Neuronal stem cell (in vitro differentiated cells): ENCODE measurements at regions not wholly inside any gene's neighbourhood (a gene's known extent, or its start where the extent isn't known, plus 50 kb on each side); places are given as distances from the start of the nearest gene placed in this dataset.

ENCODE experiments used
- DNase-seq: peaks from one replicate; pipeline ENCODE4 v3.0.0-alpha.2; 2013; ENCODE audit warnings: low spot score
- H2AFZ ChIP-seq: one replicate; pipeline ENCODE4 v1.6.1; 2013; ENCODE audit warnings: mild to moderate bottlenecking, low read length, inconsistent platforms
- H2AK5ac ChIP-seq: 2 replicates; pipeline ENCODE4 v1.6.1; 2013; ENCODE audit warnings: low read depth, mild to moderate bottlenecking, inconsistent platforms, low read length, moderate library complexity, mixed read lengths
- H2BK120ac ChIP-seq: 2 replicates; pipeline ENCODE4 v1.6.1; 2013; ENCODE audit warnings: low read depth, mild to moderate bottlenecking, inconsistent platforms, low read length, moderate library complexity, mixed read lengths
- H2BK12ac ChIP-seq: one replicate; pipeline ENCODE4 v1.6.1; 2013; ENCODE audit warnings: low read length, inconsistent platforms
- H2BK15ac ChIP-seq: 2 replicates; pipeline ENCODE4 v1.6.1; 2013; ENCODE audit warnings: mild to moderate bottlenecking, low read length, inconsistent platforms, mixed read lengths
- H2BK5ac ChIP-seq: one replicate; pipeline ENCODE4 v1.6.1; 2013; ENCODE audit warnings: inconsistent platforms, mild to moderate bottlenecking, low read length, moderate library complexity
- H3K14ac ChIP-seq: one replicate; pipeline ENCODE4 v1.6.1; 2013; ENCODE audit warnings: low read length, inconsistent platforms
- H3K18ac ChIP-seq: 2 replicates; pipeline ENCODE4 v1.6.1; 2013; ENCODE audit warnings: low read length, inconsistent platforms
- H3K23ac ChIP-seq: 2 replicates; pipeline ENCODE4 v1.6.1; 2013; ENCODE audit warnings: low read depth, mild to moderate bottlenecking, mixed read lengths, low read length, inconsistent platforms; ENCODE audit not compliant: poor library complexity
- H3K27ac ChIP-seq: replicated peaks from 3 replicates; pipeline ENCODE4 v1.5.1; 2013; ENCODE audit warnings: low read length, inconsistent platforms
- H3K27me3 ChIP-seq, 3 experiments: 2 replicates each; pipeline ENCODE4 v1.6.1; 2013; ENCODE audit warnings: low read length in 3 of 3, mild to moderate bottlenecking in 2 of 3, inconsistent platforms in 1 of 3, low read depth in 1 of 3, mixed read lengths in 1 of 3, moderate library complexity in 1 of 3; ENCODE audit not compliant: control insufficient read depth in 3 of 3, insufficient read depth in 3 of 3
- H3K36me3 ChIP-seq, 2 donors: replicated peaks in 1 of 2; 2 replicates each; pipeline ENCODE4 v1.6.1; 2013; ENCODE audit warnings: low read length in 2 of 2; ENCODE audit not compliant: control insufficient read depth in 2 of 2, insufficient read depth in 2 of 2
- H3K4ac ChIP-seq: 2 replicates; pipeline ENCODE4 v1.6.1; 2013; ENCODE audit warnings: inconsistent platforms, mild to moderate bottlenecking, low read length, moderate library complexity
- H3K4me1 ChIP-seq, 2 donors: 1 replicate in 1 of 2; 2 replicates in 1 of 2; pipeline ENCODE4 v1.6.1; 2013; ENCODE audit warnings: low read length in 2 of 2, low read depth in 1 of 2; ENCODE audit not compliant: control insufficient read depth in 2 of 2, insufficient read depth in 1 of 2
- H3K4me2 ChIP-seq: one replicate; pipeline ENCODE4 v1.6.1; 2013; ENCODE audit warnings: mild to moderate bottlenecking, low read length, inconsistent platforms; ENCODE audit not compliant: insufficient read depth, poor library complexity, severe bottlenecking
- H3K4me3 ChIP-seq, 2 donors: 2 replicates each; pipeline ENCODE4 v1.5.1; 2013; ENCODE audit warnings: low read length in 2 of 2, mild to moderate bottlenecking in 2 of 2, inconsistent platforms in 1 of 2, moderate library complexity in 1 of 2
- H3K79me1 ChIP-seq: one replicate; pipeline ENCODE4 v1.6.1; 2013; ENCODE audit warnings: low read depth, mild to moderate bottlenecking, inconsistent platforms, low read length, moderate library complexity
- H3K9ac ChIP-seq: one replicate; pipeline ENCODE4 v1.6.1; 2013; ENCODE audit warnings: mild to moderate bottlenecking, low read depth, low read length, inconsistent platforms; ENCODE audit not compliant: poor library complexity
- H3K9me3 ChIP-seq, 2 donors: replicated peaks in 1 of 2; 2 replicates each; pipeline versions ENCODE3 to v1.6.1; 2013; ENCODE audit warnings: low read length in 2 of 2, mild to moderate bottlenecking in 2 of 2, inconsistent platforms in 1 of 2, low read depth in 1 of 2, mixed read lengths in 1 of 2, moderate library complexity in 1 of 2; ENCODE audit not compliant: control insufficient read depth in 2 of 2, insufficient read depth in 1 of 2
- H4K8ac ChIP-seq: one replicate; pipeline ENCODE4 v1.6.1; 2013; ENCODE audit warnings: low read depth, mild to moderate bottlenecking, inconsistent platforms, low read length, moderate library complexity
- H4K91ac ChIP-seq: one replicate; pipeline ENCODE4 v1.6.1; 2013; ENCODE audit warnings: low read length, low read depth, mild to moderate bottlenecking, inconsistent platforms; ENCODE audit not compliant: poor library complexity
- WGBS, 2 donors: extraction: QIAGEN DNeasy Blood & Tissue Kit; methylation state at CpG; one replicate each; pipeline ENCODE4 v1.1.7; 2013; ENCODE audit warnings: missing lambda C conversion rate in 2 of 2, mixed read lengths in 1 of 2; ENCODE audit not compliant: insufficient read length in 2 of 2, insufficient replicate concordance in 1 of 2; ENCODE audit errors: extremely low coverage in 2 of 2; 5-methylcytosine and 5-hydroxymethylcytosine counted together

GRCh38 chr2:35067420-35067819 lies 1288.2 kb upstream of the CRIM1 start:
- H3K27me3 ChIP-seq, result no peaks in the 10 kb centered on the region
- H3K14ac ChIP-seq, result no peak overlapping the region
- no peak overlapping the region for H2BK5ac ChIP-seq
- no peak overlapping the region for H2BK12ac ChIP-seq
- no peak overlapping the region for H2AFZ ChIP-seq
- H3K9ac ChIP-seq, result no peak overlapping the region
- H4K91ac ChIP-seq, result no peak overlapping the region
- H3K27ac ChIP-seq, result no peak overlapping the region
- WGBS, 2 donors, result no CpG with 5 or more reads among the region's 1 CpG
- H3K79me1 ChIP-seq, result no peaks in the 10 kb centered on the region
- no peak overlapping the region for H2BK15ac ChIP-seq
- no peak overlapping the region for H3K18ac ChIP-seq
- no peak overlapping the region for H3K23ac ChIP-seq
- H3K4ac ChIP-seq, result no peak overlapping the region
- H3K4me3 ChIP-seq, result no peak overlapping the region
- H2BK120ac ChIP-seq, result no peak overlapping the region
- no peak overlapping the region for H2AK5ac ChIP-seq
- no peaks in the 10 kb centered on the region for H3K9me3 ChIP-seq
- H3K36me3 ChIP-seq, result no peaks in the 10 kb centered on the region
- H3K4me2 ChIP-seq, result no peak overlapping the region
- H3K4me1 ChIP-seq, result no peaks in the 10 kb centered on the region
- no peak overlapping the region for H4K8ac ChIP-seq
- no peak for DNase-seq

- H3K4me1 ChIP-seq, result no peaks in the 10 kb centered on the region
- no CpG with 5 or more reads among the region's 5 CpGs for WGBS, 2 donors
These were observed 1291.7 kb upstream of the CRIM1 start for GRCh38 chr2:35063836-35064235.

GRCh38 chr2:35035883-35036282 lies 1319.7 kb upstream of the CRIM1 start:
- WGBS, 2 donors, result no CpG with 5 or more reads among the region's 3 CpGs
- H4K91ac ChIP-seq, result no peak overlapping the region
- H3K4me2 ChIP-seq, result no peak overlapping the region
- no peak overlapping the region for H3K27ac ChIP-seq
- H3K79me1 ChIP-seq, result no peaks in the 10 kb centered on the region
- H3K27me3 ChIP-seq, result no peaks in the 10 kb centered on the region
- no peak overlapping the region for H3K18ac ChIP-seq
- H3K9me3 ChIP-seq, result peaks cover 0 to 8% of the 10 kb centered on the region in 2 donors
- no peak overlapping the region for H3K9ac ChIP-seq
- no peak overlapping the region for H2AK5ac ChIP-seq
- no peaks in the 10 kb centered on the region for H3K4me1 ChIP-seq
- no peak for DNase-seq
- no peak overlapping the region for H3K23ac ChIP-seq
- no peaks in the 10 kb centered on the region for H3K36me3 ChIP-seq
- no peak overlapping the region for H2BK5ac ChIP-seq
- H3K14ac ChIP-seq, result no peak overlapping the region
- H2BK120ac ChIP-seq, result no peak overlapping the region
- no peak overlapping the region for H3K4ac ChIP-seq
- no peak overlapping the region for H2AFZ ChIP-seq
- H3K4me3 ChIP-seq, result no peak overlapping the region
- H2BK12ac ChIP-seq, result no peak overlapping the region
- no peak overlapping the region for H4K8ac ChIP-seq
- H2BK15ac ChIP-seq, result no peak overlapping the region

More at GRCh38 chr2:35063836-35064235, 1291.7 kb upstream of the CRIM1 start:
- Histone ChIP-seq H2BK12ac (no peak overlapping the region), H2BK15ac (no peak overlapping the region), H2BK120ac (no peak overlapping the region), H3K27me3 (no peaks in the 10 kb centered on the region), H3K14ac (no peak overlapping the region), H3K4me2 (no peak overlapping the region), H3K23ac (no peak overlapping the region), H3K36me3 (no peaks in the 10 kb centered on the region), H2BK5ac (no peak overlapping the region), H3K79me1 (no peaks in the 10 kb centered on the region), H4K8ac (no peak overlapping the region), H3K27ac (no peak overlapping the region), H4K91ac (no peak overlapping the region), H3K9ac (no peak overlapping the region), H3K4me3 (no peak overlapping the region), H2AFZ (no peak overlapping the region), H3K4ac (no peak overlapping the region), H3K9me3 (no peaks in the 10 kb centered on the region), H2AK5ac (no peak overlapping the region), H3K18ac (no peak overlapping the region)
- no peak for DNase-seq

GRCh38 chr2:35033748-35034147 lies 1321.8 kb upstream of the CRIM1 start:
- Histone ChIP-seq H3K18ac (peak overlapping the region; percentile 38), H2AK5ac (no peak overlapping the region), H3K79me1 (no peaks in the 10 kb centered on the region), H4K91ac (no peak overlapping the region), H2BK5ac (no peak overlapping the region), H3K36me3 (no peaks in the 10 kb centered on the region), H3K4me1 (no peaks in the 10 kb centered on the region), H3K9me3 (peaks cover 0 to 8% of the 10 kb centered on the region in 2 donors), H3K4me2 (no peak overlapping the region), H3K23ac (no peak overlapping the region), H3K14ac (peak overlapping the region; percentile 89), H2AFZ (no peak overlapping the region), H2BK12ac (no peak overlapping the region), H3K27me3 (no peaks in the 10 kb centered on the region), H4K8ac (no peak overlapping the region), H3K27ac (no peak overlapping the region), H2BK120ac (no peak overlapping the region), H3K4ac (no peak overlapping the region), H3K9ac (peak overlapping the region; percentile 16), H2BK15ac (no peak overlapping the region), H3K4me3 (peak overlapping the region in 1 of 2 donors; percentile 47)
- WGBS, 2 donors, result no CpG with 5 or more reads among the region's 4 CpGs
- no peak for DNase-seq
